Gastrocnemius medialis (tissue), 4 donors: ENCODE measurements at regions not wholly inside any gene's neighbourhood (a gene's known extent, or its start where the extent isn't known, plus 50 kb on each side); places are given as distances from the start of the nearest gene placed in this dataset.

Experiments
- ATAC-seq, 2 donors: fragments of 150-250 bp; one replicate each; pipeline ENCODE4 v1.9.1; 2016
- DNase-seq, 2 donors: peaks; one replicate each; pipeline ENCODE4 v3.0.0-alpha.2; 2019
- H3K27ac ChIP-seq, 4 donors: fragments of 200-600 bp; sonication (generic); 1 replicate in 1 of 4; 2 replicates in 3 of 4; pipeline ENCODE4 v1.5.1; 2016 to 2018; ENCODE audit warnings: mild to moderate bottlenecking in 2 of 4, moderate library complexity in 1 of 4
- H3K27me3 ChIP-seq, 3 donors: fragments of 200-600 bp; sonication (generic) in 2 of 3; 1 replicate in 1 of 3; 2 replicates in 2 of 3; pipeline versions ENCODE4 v1.5.1 to v1.6.0; 2016 to 2019; ENCODE audit warnings: mild to moderate bottlenecking in 1 of 3, moderate library complexity in 1 of 3
- H3K36me3 ChIP-seq, 2 donors: fragments of 200-600 bp; sonication (generic) in 1 of 2; one replicate each; pipeline ENCODE4 v1.5.1; 2017 to 2018
- H3K4me1 ChIP-seq, 2 donors: fragments of 200-600 bp; sonication (generic) in 1 of 2; one replicate each; pipeline ENCODE4 v1.5.1; 2016 to 2017; ENCODE audit warnings: mild to moderate bottlenecking in 2 of 2
- H3K4me3 ChIP-seq, 4 donors: fragments of 200-600 bp; sonication (generic) in 3 of 4; 1 replicate in 1 of 4; 2 replicates in 3 of 4; pipeline ENCODE4 v1.5.1; 2016 to 2019; ENCODE audit warnings: mild to moderate bottlenecking in 2 of 4
- H3K9me3 ChIP-seq, 3 donors: fragments of 200-600 bp; sonication (generic) in 2 of 3; 1 replicate in 1 of 3; 2 replicates in 2 of 3; pipeline ENCODE4 v1.5.1; 2016 to 2019
- POLR2A ChIP-seq, 2 donors: fragments of 450-650 bp; IDR thresholded peaks; one replicate each; pipeline ENCODE4 v1.6.1; 2017; ENCODE audit warnings: antibody characterized with exemption in 2 of 2, mild to moderate bottlenecking in 2 of 2, moderate library complexity in 2 of 2
- in situ Hi-C, 4 donors: fragments of 200-750 bp; cut with MboI; loops; one replicate each; pipeline versions ENCODE4 v1.15.0 to v1.8.0; 2017; ENCODE audit warnings: low sequenced_read_pairs in 4 of 4
- intact Hi-C: fragments of 100-400 bp; cut with DNase I; formaldehyde crosslinking; loops from one replicate; pipeline ENCODE4 v1.15.1; 2023; ENCODE audit warnings: low total_unique reads
- TF ChIP-seq, protein P1 (sequence below), 5 experiments: fragments of 450-650 bp in 3 of 5; fragments of 200-600 bp in 2 of 5; sonication (generic) in 2 of 5; IDR thresholded peaks in 4 of 5; conservative IDR thresholded peaks in 1 of 5; 1 replicate in 4 of 5; 2 replicates in 1 of 5; pipeline ENCODE4 v1.5.1; 2016 to 2019; ENCODE audit warnings: antibody characterized with exemption in 5 of 5, mild to moderate bottlenecking in 3 of 5, moderate library complexity in 3 of 5

DNA sequence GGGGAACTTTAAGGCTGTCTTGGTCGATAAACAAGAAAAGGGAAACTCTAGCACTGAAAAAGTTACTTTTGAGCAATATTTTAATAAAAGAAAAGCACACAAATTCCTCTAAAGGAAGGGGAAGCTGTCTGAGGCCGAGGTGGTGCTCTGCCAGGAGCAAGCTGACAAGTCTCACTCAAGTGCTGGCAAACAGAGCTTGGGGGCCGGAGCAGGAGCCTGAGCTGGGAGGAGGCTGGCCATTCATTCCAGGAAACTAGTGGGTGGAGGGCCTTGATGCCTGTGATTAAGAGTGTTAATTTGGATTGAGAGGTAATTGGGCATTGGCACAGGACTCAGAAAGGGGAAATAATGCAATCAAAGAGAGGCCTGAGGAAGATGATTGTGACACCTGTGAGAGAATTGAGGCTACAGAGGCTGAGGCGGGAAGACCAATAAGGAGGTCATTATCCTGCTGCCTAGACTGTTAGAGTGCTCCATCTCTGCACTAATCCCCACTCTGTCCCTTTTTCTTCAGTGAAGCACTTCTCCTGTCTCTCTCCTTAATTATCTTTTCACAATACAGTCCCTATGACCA, 154.9 kb upstream of the COL1A2 start:
- DNase-seq: no peak
- intact Hi-C loops: no loop called here
- no peak for TF ChIP-seq POLR2A (IDR thresholded peaks at IDR 0.05)
- TF ChIP-seq, protein P1, sequence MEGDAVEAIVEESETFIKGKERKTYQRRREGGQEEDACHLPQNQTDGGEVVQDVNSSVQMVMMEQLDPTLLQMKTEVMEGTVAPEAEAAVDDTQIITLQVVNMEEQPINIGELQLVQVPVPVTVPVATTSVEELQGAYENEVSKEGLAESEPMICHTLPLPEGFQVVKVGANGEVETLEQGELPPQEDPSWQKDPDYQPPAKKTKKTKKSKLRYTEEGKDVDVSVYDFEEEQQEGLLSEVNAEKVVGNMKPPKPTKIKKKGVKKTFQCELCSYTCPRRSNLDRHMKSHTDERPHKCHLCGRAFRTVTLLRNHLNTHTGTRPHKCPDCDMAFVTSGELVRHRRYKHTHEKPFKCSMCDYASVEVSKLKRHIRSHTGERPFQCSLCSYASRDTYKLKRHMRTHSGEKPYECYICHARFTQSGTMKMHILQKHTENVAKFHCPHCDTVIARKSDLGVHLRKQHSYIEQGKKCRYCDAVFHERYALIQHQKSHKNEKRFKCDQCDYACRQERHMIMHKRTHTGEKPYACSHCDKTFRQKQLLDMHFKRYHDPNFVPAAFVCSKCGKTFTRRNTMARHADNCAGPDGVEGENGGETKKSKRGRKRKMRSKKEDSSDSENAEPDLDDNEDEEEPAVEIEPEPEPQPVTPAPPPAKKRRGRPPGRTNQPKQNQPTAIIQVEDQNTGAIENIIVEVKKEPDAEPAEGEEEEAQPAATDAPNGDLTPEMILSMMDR (IDR thresholded peaks at IDR 0.05 in 4 of 5, conservative IDR thresholded peaks at IDR 0.05 in 1 of 5): no peak
- no peak overlapping the region for H3K4me3 ChIP-seq
- in situ Hi-C loops: no loop called here
- peak overlapping the region in 1 of 4 donors; percentile 12 for H3K27ac ChIP-seq
- no peaks in the 10 kb centered on the region for H3K9me3 ChIP-seq
- no peaks in the 10 kb centered on the region for H3K27me3 ChIP-seq
- no peaks in the 10 kb centered on the region for H3K36me3 ChIP-seq
- H3K4me1 ChIP-seq: no peaks in the 10 kb centered on the region
- peak in 1 of 2 donors; percentile 56 for ATAC-seq

DNA sequence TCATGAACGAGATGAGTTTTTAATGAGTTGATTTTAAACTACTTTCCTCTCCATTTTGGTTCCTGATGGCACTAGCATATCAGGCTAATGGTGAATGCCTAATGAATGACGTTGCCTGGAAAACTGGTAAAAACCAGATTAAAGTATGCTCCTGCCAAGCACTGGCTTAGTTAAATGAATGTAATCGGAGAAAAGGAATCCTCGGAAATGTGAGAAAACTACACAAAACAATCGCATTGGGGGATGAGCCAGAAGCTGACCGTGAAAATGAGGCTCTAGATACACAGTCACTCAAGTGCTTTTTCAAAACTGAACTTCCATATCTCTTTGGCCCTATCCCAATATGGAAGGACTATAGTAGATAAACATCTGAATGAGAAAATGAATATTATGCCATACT, 153.8 kb upstream of the COL1A2 start:
- intact Hi-C loops (no loop called here), in situ Hi-C loops (no loop called here)
- Histone ChIP-seq H3K9me3 (no peaks in the 10 kb centered on the region), H3K27me3 (no peaks in the 10 kb centered on the region), H3K4me1 (no peaks in the 10 kb centered on the region), H3K4me3 (no peak overlapping the region), H3K27ac (no peak overlapping the region), H3K36me3 (no peaks in the 10 kb centered on the region)
- TF ChIP-seq POLR2A (IDR thresholded peaks at IDR 0.05): no peak
- TF ChIP-seq, protein P1 (IDR thresholded peaks at IDR 0.05 in 4 of 5, conservative IDR thresholded peaks at IDR 0.05 in 1 of 5): no peak
- DNase-seq: no peak
- no peak for ATAC-seq

DNA sequence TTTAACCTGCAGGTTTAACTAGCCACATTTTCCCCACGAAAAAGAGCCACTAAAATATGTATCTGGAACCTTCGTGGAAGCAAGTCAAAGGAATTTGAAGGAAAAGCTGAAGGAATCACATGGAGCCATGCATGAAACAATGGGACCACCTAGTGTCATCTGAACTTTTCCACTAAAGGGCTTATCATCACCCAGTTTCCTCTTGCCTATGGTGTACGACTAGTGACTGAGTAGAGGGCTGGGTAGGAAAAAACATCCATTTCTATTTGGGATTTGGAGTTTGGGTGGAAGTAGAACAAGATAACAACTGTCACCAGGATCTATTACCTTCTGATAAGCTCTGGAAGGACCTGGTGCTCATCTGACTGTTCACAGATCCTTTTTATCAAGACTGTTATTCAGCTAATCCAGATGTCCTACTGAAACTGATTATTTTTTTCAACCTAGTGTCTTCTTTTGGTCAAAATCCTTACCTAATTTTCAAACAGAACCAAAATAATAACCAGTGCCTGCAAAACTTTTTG, 153.2 kb upstream of the COL1A2 start:
- Histone ChIP-seq H3K4me1 (no peaks in the 10 kb centered on the region), H3K27ac (no peak overlapping the region), H3K36me3 (no peaks in the 10 kb centered on the region), H3K27me3 (no peaks in the 10 kb centered on the region), H3K9me3 (no peaks in the 10 kb centered on the region), H3K4me3 (no peak overlapping the region)
- ATAC-seq (no peak), DNase-seq (no peak)
- TF ChIP-seq, protein P1 (IDR thresholded peaks at IDR 0.05 in 4 of 5, conservative IDR thresholded peaks at IDR 0.05 in 1 of 5): no peak
- no peak for TF ChIP-seq POLR2A (IDR thresholded peaks at IDR 0.05)
- intact Hi-C loops: no loop called here
- in situ Hi-C loops: no loop called here

DNA sequence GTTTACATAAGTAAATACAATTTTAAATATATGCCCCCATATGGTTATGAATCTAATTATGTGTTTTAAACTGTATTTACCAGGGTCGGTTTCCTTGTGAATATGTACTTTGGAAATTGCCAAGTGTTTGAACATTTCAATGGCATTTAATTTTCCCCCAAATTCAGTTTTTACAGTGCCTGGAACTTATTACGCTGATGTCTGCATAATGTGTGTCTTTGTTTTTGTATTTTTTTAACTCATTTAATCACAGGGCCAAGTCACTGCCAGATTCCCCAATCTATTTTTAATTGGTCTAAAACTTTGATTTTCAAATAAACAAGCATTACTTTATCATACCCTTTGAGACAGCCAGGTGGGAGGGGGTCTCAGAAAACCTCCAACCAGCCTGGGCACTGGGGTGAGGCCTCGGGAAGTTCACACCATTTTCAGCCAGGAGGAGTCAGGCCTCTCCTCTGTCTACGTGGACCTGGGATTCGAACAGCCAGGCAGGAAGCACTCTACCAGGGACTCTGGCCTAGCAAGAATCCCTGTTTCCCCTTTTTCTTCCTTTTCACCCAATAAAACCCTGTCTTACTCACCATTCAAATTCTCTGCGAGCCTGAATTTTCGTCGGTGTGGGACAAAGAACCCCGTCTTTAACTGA, 151.5 kb upstream of the COL1A2 start:
- no peaks in the 10 kb centered on the region for H3K27me3 ChIP-seq
- TF ChIP-seq POLR2A (IDR thresholded peaks at IDR 0.05): no peak
- TF ChIP-seq, protein P1 (IDR thresholded peaks at IDR 0.05 in 4 of 5, conservative IDR thresholded peaks at IDR 0.05 in 1 of 5): no peak
- no peak for DNase-seq
- intact Hi-C loops (no loop called here), in situ Hi-C loops (no loop called here)
- H3K4me3 ChIP-seq: no peak overlapping the region
- H3K27ac ChIP-seq: no peak overlapping the region
- no peaks in the 10 kb centered on the region for H3K9me3 ChIP-seq
- no peaks in the 10 kb centered on the region for H3K4me1 ChIP-seq
- H3K36me3 ChIP-seq: no peaks in the 10 kb centered on the region
- ATAC-seq: no peak
